B cell (primary cell): ENCODE measurements at regions not wholly inside any gene's neighbourhood (a gene's known extent, or its start where the extent isn't known, plus 50 kb on each side); places are given as distances from the start of the nearest gene placed in this dataset.

ENCODE experiments used
- EZH2 ChIP-seq: IDR thresholded peaks from 2 replicates; pipeline ENCODE4 v1.6.1; 2012; ENCODE audit warnings: borderline replicate concordance, low read depth, mild to moderate bottlenecking, moderate library complexity, low read length; ENCODE audit not compliant: insufficient read depth, poor library complexity, severe bottlenecking
- TF ChIP-seq, protein P1 (sequence below): fragments of 200-600 bp; IDR thresholded peaks from one replicate; pipeline ENCODE4 v1.8.0; 2022; ENCODE audit warnings: antibody characterized with exemption, mild to moderate bottlenecking

DNA sequence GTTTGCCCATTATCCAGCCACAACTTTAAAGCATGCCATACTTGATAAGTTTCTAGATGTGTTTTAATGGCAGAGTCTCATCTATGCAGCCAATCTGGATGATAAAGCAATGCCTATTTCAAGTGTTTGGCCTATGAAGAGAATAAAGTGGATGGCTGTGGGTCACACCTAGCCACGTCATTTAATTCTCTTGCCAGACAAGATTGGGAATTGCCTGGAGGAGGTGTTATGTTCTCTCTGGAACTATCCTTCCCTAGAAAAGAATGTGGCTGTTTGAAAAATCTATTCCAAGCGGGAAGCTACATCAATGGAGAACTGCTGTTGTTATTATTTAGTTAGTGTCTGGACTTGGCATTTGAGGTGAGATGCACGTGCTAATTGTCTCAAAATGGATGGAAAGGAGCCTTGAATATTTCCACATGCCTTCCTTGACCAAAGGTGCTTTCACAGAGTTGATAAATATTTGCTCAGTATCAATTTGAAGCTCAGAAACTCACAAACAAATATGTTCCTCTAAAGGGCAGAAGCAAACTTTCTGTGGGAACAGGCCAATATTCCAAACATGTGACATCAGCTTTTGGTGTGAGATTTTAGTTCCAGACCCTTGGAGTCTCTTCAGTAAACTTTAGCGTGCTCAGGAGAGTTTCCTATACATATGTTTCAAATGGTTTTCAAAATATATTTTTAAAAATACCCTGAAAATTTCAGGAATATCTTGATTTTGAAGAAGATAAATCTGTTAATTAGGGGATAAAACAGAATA is 510.6 kb upstream of the SGO1 start:
- TF ChIP-seq, protein P1, sequence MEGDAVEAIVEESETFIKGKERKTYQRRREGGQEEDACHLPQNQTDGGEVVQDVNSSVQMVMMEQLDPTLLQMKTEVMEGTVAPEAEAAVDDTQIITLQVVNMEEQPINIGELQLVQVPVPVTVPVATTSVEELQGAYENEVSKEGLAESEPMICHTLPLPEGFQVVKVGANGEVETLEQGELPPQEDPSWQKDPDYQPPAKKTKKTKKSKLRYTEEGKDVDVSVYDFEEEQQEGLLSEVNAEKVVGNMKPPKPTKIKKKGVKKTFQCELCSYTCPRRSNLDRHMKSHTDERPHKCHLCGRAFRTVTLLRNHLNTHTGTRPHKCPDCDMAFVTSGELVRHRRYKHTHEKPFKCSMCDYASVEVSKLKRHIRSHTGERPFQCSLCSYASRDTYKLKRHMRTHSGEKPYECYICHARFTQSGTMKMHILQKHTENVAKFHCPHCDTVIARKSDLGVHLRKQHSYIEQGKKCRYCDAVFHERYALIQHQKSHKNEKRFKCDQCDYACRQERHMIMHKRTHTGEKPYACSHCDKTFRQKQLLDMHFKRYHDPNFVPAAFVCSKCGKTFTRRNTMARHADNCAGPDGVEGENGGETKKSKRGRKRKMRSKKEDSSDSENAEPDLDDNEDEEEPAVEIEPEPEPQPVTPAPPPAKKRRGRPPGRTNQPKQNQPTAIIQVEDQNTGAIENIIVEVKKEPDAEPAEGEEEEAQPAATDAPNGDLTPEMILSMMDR: no peak
- no peak for TF ChIP-seq EZH2
